Esophagus squamous epithelium (tissue), 5 donors: ENCODE measurements at regions not wholly inside any gene's neighbourhood (a gene's known extent, or its start where the extent isn't known, plus 50 kb on each side); places are given as distances from the start of the nearest gene placed in this dataset.
"Not testable (repeated sequence)": the region's sequence is repeated elsewhere in the genome, so short reads cannot be mapped to it uniquely, and the experiment has no call there.

ENCODE experiments used
- DNase-seq: peaks from one replicate; lab custom pipeline; 2025; lab: John Stamatoyannopoulos, UW
- H3K27ac ChIP-seq, 4 donors: fragments of 200-600 bp; sonication (generic); one replicate each; pipeline ENCODE4 v1.5.1; 2016 to 2019; ENCODE audit warnings: mild to moderate bottlenecking in 1 of 4
- H3K27me3 ChIP-seq, 4 donors: fragments of 200-600 bp; sonication (generic); 1 replicate in 3 of 4; 2 replicates in 1 of 4; pipeline versions ENCODE4 v1.5.1 to v1.6.0; 2017 to 2021; ENCODE audit warnings: antibody characterized with exemption in 1 of 4
- H3K36me3 ChIP-seq, 3 donors: fragments of 200-600 bp; sonication (generic); one replicate each; pipeline ENCODE4 v1.5.1; 2016 to 2019
- H3K4me1 ChIP-seq, 3 donors: fragments of 200-600 bp; sonication (generic); one replicate each; pipeline ENCODE4 v1.5.1; 2017 to 2019
- H3K4me3 ChIP-seq, 4 donors: fragments of 200-600 bp; sonication (generic); 1 replicate in 3 of 4; 2 replicates in 1 of 4; pipeline ENCODE4 v1.5.1; 2016 to 2019; ENCODE audit warnings: mild to moderate bottlenecking in 2 of 4, moderate library complexity in 1 of 4
- H3K9me3 ChIP-seq, 3 donors: fragments of 200-600 bp; sonication (generic); one replicate each; pipeline ENCODE4 v1.5.1; 2016 to 2019
- CTCF ChIP-seq, 6 experiments: fragments of 450-650 bp in 4 of 6; fragments of 200-600 bp in 2 of 6; sonication (generic) in 2 of 6; IDR thresholded peaks; one replicate each; pipeline ENCODE4 v1.5.1; 2016 to 2019; ENCODE audit warnings: antibody characterized with exemption in 6 of 6, mild to moderate bottlenecking in 4 of 6, moderate library complexity in 4 of 6
- POLR2A ChIP-seq, 4 donors: fragments of 450-650 bp; IDR thresholded peaks; one replicate each; pipeline ENCODE4 v1.6.1; 2017; ENCODE audit warnings: antibody characterized with exemption in 4 of 4, mild to moderate bottlenecking in 4 of 4, moderate library complexity in 3 of 4
- WGBS, 2 donors: methylation state at CpG; one replicate each; pipeline ENCODE4 v1.1.5; 2018; 5-methylcytosine and 5-hydroxymethylcytosine counted together
- intact Hi-C: fragments of 100-400 bp; cut with DNase I; formaldehyde crosslinking; loops from one replicate; pipeline ENCODE4 v1.15.0; 2022
- donor health status: DM: yes; HTN: yes; CAD: no.

- no peaks in the 10 kb centered on the region for H3K4me1 ChIP-seq
- no peaks in the 10 kb centered on the region for H3K27me3 ChIP-seq
- no peaks in the 10 kb centered on the region for H3K9me3 ChIP-seq
- no peak overlapping the region for H3K4me3 ChIP-seq
- no peaks in the 10 kb centered on the region for H3K36me3 ChIP-seq
- no peak for DNase-seq
- intact Hi-C loops, result no loop called here
- WGBS, 2 donors, result 82 to 86% methylated on average over 4 of the region's 4 CpGs
- TF ChIP-seq CTCF (IDR thresholded peaks at IDR 0.05) (no peak), POLR2A (IDR thresholded peaks at IDR 0.05) (no peak)
- H3K27ac ChIP-seq, result no peak overlapping the region
Measured at GRCh38 chr7:153954477-153954876, 97.7 kb upstream of the DPP6 start.

- H3K9me3 ChIP-seq, H3K4me1 ChIP-seq, H3K27me3 ChIP-seq, DNase-seq, H3K27ac ChIP-seq, H3K36me3 ChIP-seq, intact Hi-C loops, H3K4me3 ChIP-seq: not testable (repeated sequence)
- WGBS, 2 donors, result 28 to 85% methylated on average over 4 of the region's 5 CpGs
Measured at GRCh38 chr7:153957677-153958076, 94.5 kb upstream of the DPP6 start.

GRCh38 chr7:153958381-153958780, 93.8 kb upstream of the DPP6 start:
- H3K27me3 ChIP-seq, H3K36me3 ChIP-seq, H3K27ac ChIP-seq, H3K9me3 ChIP-seq, H3K4me3 ChIP-seq, H3K4me1 ChIP-seq, DNase-seq, intact Hi-C loops: not testable (repeated sequence)
- WGBS, 2 donors, result 40 to 87% methylated on average over 3 to 4 of the region's 6 CpGs

- H3K27ac ChIP-seq, DNase-seq, H3K9me3 ChIP-seq, H3K36me3 ChIP-seq, H3K4me1 ChIP-seq, intact Hi-C loops, H3K4me3 ChIP-seq, H3K27me3 ChIP-seq: not testable (repeated sequence)
- WGBS, 2 donors, result 69% methylated on average over 4 to 6 of the region's 6 CpGs
Measured at GRCh38 chr7:153958789-153959188, 93.4 kb upstream of the DPP6 start.

GRCh38 chr7:153964481-153965112, 87.6 kb upstream of the DPP6 start:
- DNase-seq, H3K4me1 ChIP-seq, H3K36me3 ChIP-seq, H3K4me3 ChIP-seq, H3K9me3 ChIP-seq, H3K27ac ChIP-seq, intact Hi-C loops, H3K27me3 ChIP-seq: not testable (repeated sequence)
- WGBS, 2 donors, result 79 to 80% methylated on average over 5 to 6 of the region's 6 CpGs

GRCh38 chr7:153969016-153969415, 83.2 kb upstream of the DPP6 start:
- H3K27me3 ChIP-seq, H3K4me3 ChIP-seq, H3K9me3 ChIP-seq, H3K4me1 ChIP-seq, H3K36me3 ChIP-seq, DNase-seq, intact Hi-C loops, H3K27ac ChIP-seq: not testable (repeated sequence)
- 13 to 52% methylated on average over 1 to 3 of the region's 4 CpGs for WGBS, 2 donors

- WGBS, 2 donors, result 50 to 55% methylated on average over 5 to 6 of the region's 6 CpGs
- intact Hi-C loops, H3K9me3 ChIP-seq: not testable (repeated sequence)
Measured at GRCh38 chr7:153974603-153975002, 77.6 kb upstream of the DPP6 start.

GRCh38 chr7:153976745-153977144, 75.5 kb upstream of the DPP6 start:
- H3K36me3 ChIP-seq, DNase-seq, H3K4me1 ChIP-seq, H3K27ac ChIP-seq, H3K4me3 ChIP-seq, H3K27me3 ChIP-seq, H3K9me3 ChIP-seq, intact Hi-C loops: not testable (repeated sequence)
- WGBS, 2 donors, result 71 to 80% methylated on average over 6 of the region's 6 CpGs

More at GRCh38 chr7:153974603-153975002, 77.6 kb upstream of the DPP6 start:
- not testable (repeated sequence) for H3K36me3 ChIP-seq, H3K27ac ChIP-seq, H3K27me3 ChIP-seq, H3K4me3 ChIP-seq, DNase-seq, H3K4me1 ChIP-seq

GRCh38 chr7:153983186-153983585, 69.0 kb upstream of the DPP6 start:
- DNase-seq, H3K27ac ChIP-seq, H3K36me3 ChIP-seq, intact Hi-C loops, H3K27me3 ChIP-seq, H3K4me1 ChIP-seq, H3K4me3 ChIP-seq, H3K9me3 ChIP-seq: not testable (repeated sequence)
- 31% methylated on average over 5 of the region's 6 CpGs; no CpG with 5 or more reads in 1 of the 2 donors for WGBS, 2 donors

GRCh38 chr7:153989066-153989627, 63.1 kb upstream of the DPP6 start:
- intact Hi-C loops, H3K4me1 ChIP-seq, H3K27ac ChIP-seq, H3K36me3 ChIP-seq, H3K27me3 ChIP-seq, DNase-seq, H3K4me3 ChIP-seq, H3K9me3 ChIP-seq: not testable (repeated sequence)
- 77 to 89% methylated on average over 7 to 10 of the region's 23 CpGs for WGBS, 2 donors

- H3K4me3 ChIP-seq, H3K9me3 ChIP-seq, H3K27ac ChIP-seq, H3K4me1 ChIP-seq, DNase-seq, intact Hi-C loops, H3K27me3 ChIP-seq, H3K36me3 ChIP-seq: not testable (repeated sequence)
- WGBS, 2 donors, result 70 to 77% methylated on average over 3 of the region's 11 CpGs
Measured at GRCh38 chr7:153989742-153990425, 62.3 kb upstream of the DPP6 start.

GRCh38 chr7:153991471-153991870, 60.7 kb upstream of the DPP6 start:
- H3K27me3 ChIP-seq, H3K4me3 ChIP-seq, H3K27ac ChIP-seq, DNase-seq, intact Hi-C loops, H3K36me3 ChIP-seq, H3K4me1 ChIP-seq, H3K9me3 ChIP-seq: not testable (repeated sequence)
- 66 to 81% methylated on average over 3 of the region's 3 CpGs for WGBS, 2 donors
